Fibroblast of skin of left biceps (primary cell): ENCODE measurements at regions not wholly inside any gene's neighbourhood (a gene's known extent, or its start where the extent isn't known, plus 50 kb on each side); places are given as distances from the start of the nearest gene placed in this dataset.
"Not testable (repeated sequence)": the region's sequence is repeated elsewhere in the genome, so short reads cannot be mapped to it uniquely, and the experiment has no call there.

Experiments
- DNase-seq, 2 experiments: peaks; one replicate each; pipeline ENCODE4 v3.0.0-alpha.2; 2013; ENCODE audit warnings: low read depth in 2 of 2

DNA sequence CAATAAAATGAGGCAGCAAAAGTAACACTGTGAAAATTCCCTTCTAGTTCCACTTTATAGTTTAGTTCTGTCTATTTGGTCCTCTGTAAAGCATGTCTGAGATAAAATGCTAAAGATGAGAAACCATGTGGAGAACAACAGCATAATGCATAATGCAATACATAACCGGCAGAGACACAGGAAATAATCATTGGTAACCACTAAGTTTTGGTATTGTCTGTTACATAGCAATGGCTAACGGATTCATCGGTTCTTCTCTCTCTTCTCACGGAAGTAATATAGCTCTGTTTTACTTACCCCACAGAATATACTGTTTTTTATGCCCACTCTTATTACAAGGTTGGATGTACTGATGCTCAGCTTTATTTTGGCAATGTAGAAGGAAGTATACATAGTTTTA, 158.9 kb downstream of the FAM174A start:
- DNase-seq = no peak

DNA sequence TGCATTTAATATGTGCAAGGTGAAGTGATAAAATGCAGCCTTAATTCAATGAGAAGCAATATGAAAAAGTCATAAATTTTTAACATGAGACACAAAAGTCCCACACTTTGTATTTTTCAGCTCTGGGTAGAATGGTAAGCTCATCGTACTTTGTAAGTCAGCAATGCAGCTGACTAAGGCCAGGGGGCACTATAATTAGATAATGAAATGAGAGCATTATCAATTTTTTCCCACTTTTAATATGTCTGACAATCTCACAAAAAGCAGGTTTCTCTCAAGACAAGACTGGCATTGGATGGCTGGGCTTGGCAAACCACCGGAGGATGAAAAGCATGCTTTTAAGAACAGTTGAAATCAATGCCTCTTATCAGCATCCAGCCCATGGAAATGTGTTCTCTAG, 162.8 kb downstream of the FAM174A start:
- DNase-seq = no peak

DNA sequence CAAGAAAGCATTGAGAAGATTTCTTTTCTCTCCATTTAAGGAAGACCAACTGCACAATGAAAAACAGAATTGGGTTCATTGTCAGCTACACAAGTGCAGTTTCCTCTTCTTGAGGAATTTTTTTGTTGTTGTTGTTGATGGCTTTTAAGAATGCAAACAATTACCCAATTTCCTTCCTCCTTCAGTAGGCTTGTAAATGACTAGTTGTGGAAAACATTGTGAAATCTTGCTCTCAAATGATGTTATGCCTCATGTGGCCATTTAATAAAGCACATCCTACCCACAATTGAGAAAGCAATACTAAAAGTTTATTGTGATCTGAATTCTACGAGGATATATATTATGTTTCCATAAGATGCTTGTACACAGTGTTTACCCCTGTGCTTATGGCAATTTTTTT, 171.6 kb downstream of the FAM174A start:
- no peak for DNase-seq

DNA sequence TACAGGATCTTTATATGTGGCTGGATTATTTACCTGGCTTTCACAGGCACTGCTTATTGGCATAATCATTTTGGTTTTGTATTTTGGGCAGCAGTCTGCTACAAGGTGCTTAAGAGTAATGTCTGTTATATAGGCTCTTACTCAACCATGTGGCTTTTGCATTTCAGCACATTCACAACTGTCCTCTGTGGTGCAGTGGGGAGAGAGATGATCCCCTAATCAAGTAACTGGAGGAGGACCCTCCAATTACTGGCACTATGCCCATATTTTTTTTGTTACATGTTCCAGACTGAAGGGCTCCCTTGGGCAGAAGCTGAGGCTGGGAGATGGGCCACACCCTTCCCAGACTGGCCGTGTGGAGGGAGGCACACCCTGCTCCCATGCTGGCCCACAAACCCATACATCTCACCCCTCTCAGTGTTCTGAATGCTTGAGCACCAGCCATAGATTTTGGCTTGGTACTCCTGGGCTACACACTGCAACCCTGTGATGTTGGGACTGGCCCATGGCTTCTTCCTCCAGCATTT, 173.5 kb downstream of the FAM174A start:
- no peak for DNase-seq

DNA sequence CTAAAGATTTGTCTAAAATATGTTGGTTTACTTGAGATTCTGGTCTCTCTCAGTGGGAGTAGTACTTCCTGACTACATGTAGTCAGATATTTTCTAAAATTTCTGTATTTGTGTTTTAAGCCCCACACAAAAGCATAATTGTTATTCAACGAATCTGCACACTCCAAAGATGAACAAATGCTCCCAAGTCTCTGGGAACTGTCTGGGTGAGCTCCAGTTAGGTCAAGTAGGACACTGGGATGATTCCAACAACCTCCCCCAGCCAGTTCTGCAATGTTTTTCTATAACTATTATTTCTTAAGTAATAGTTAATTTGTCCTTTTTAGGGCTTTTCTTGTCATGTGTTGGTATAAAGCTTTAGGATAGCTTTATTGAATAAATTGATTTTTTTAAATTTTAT, 174.6 kb downstream of the FAM174A start:
- DNase-seq = no peak

DNA sequence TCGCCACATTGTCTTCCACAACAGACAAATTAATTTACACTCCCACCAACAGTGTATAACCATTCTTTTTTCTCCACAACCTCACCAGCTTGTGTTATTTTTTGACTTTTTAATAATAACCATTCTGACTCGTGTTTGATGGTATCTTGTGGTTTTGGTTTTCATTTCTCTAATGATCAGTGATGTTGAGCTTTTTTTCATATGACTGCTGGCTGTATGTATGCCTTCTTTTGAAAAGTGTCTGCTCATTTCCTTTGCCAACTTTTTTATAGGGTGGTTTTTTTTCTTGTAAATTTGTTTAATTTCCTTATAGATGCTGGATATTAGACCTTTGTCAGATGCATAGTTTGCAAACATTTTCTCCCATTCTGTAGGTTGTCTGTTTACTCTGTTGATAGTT, 179.6 kb downstream of the FAM174A start:
- not testable (repeated sequence) for DNase-seq

DNA sequence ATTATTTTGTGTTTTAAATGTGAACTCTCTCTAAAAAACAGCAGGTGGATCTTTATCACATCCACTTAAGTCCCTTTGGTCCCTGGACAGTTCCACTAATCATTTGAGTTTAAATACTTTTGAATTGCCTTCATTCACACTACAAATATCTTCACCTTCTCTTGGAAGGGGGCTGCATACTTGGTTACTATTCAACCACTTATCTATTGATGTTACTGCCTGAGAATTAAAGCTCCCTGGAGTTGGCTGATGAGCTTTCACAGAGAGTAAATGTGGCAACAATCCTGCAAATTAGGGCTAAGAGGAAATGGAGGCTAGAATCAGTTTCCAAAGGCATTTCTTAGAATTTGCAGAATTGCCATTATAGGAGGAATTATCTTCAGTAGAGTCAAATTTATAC, 180.4 kb downstream of the ST8SIA4 start:
- no peak for DNase-seq

DNA sequence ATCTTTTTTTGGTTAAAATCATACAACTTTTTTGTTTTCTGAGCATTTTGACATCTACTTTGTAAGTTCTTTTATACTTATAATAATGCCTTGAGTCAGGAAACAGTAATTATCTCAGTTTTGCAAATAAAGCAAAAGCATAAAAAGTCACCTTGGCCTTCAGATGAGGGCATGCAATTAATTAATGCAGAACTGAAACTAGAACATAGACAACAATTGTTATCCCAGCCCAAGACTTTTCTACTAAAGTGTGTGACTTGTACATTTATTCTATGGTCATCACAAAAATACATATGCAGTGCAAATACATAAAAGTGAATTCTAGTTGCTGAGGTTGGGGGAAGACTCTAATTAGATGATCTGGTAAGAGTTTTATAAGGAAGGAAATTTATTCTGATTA, 179.9 kb downstream of the ST8SIA4 start:
- no peak for DNase-seq

DNA sequence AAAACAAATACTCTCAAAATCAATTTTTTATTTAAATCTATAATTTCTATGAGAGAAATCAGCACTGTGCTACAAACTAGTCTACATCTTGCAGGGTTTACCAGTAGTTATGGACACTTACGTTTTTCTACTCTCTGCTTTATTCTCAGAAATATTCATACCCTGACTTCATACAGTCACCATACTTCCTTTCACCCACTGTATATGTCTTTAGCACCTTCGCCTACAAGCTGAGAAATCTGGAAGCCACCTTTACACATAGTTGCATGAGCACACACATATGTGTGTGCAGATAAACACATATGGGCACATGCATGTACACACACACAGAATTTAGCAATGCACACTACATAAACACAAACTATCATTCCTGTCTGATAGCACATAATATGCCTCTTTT, 177.0 kb downstream of the ST8SIA4 start:
- no peak for DNase-seq

DNA sequence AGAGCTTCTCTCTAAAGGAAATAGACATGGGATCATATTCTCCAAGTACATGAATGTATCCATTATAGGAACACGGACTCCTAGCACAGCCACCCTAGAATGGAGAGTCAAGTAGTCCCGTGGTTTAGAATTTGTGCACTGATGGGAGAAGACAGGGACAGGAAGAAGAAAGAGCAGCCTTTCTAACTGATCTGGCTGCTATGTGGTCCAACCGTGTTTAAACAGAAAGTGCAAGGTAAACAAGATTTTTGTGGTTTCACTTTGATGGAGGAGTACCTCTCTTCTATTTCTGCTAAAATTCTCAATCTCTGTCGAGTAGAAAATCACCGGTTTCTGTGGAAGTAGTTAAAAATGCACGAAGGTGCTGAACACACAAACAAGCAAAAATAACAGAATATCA, 171.3 kb downstream of the ST8SIA4 start:
- no peak for DNase-seq

DNA sequence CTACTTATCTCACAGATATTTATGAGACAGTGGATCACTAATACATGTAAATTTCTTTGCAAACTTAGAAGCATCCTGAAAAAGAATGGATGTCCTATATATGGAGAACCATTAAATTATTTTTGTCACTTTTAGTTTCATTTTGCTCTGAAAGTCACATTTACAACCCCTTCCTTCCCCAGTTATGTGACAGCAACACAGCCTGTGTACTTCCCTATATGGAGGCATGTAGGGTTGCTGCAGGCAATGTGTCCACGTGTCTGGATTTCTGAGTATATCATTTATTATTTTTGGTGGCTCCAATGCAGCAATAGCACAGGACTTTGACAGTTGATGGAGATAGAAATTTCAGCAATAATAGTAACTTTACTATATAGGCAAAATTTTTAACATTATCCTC, 156.4 kb downstream of the ST8SIA4 start:
- DNase-seq = no peak

DNA sequence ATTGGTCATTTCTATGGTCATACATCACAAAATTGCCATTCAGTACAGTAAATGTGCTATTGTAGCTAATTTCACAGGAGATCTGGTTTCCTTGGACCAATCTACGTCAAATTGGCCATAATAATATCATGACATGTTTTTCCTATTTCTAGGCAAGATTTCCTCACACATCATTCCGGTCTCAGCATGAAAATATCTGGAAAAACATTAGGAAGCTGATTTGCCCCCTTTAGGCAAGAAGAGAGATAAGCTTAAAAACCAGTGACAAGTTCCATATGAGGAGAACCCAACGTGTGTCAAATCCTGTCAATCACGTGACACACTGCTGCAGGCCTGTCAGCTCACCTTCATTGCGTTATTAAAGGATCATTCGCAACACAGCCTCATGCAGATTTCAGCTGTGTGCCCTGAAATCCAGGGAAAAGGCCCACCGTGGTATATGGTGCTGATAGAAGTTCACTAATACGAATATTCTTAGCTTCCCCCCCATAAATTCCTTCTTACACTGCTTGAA, 153.3 kb downstream of the ST8SIA4 start:
- DNase-seq = no peak

DNA sequence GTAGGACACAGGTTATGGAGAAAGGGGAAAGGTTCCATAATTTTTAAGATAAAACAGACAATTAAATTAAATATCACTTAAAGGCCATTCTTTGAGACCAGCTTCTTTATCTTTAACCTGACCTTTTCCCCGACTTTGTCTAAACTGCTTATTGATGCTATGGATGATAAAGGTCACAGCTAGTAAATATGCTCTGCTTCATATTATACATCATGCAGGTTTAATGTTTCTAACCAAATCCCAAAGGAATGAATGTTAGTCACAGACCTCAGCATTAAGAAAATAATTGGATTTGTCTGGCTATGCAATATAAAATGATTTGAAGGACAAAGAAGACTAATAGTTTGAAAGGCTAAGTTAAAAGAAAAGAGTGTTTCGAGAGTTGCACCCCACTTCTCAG, 147.6 kb downstream of the ST8SIA4 start:
- DNase-seq = no peak
